H9 (cell line): ENCODE measurements at regions not wholly inside any gene's neighbourhood (a gene's known extent, or its start where the extent isn't known, plus 50 kb on each side); places are given as distances from the start of the nearest gene placed in this dataset.

ENCODE experiments used
- DNase-seq: peaks from one replicate; pipeline ENCODE4 v3.0.0-alpha.2; 2017
- H2AFZ ChIP-seq: one replicate; pipeline ENCODE4 v1.6.1; 2013; ENCODE audit warnings: mild to moderate bottlenecking, low read length, control low read depth, moderate library complexity
- H2AK5ac ChIP-seq: 2 replicates; pipeline ENCODE4 v1.6.1; 2013; ENCODE audit warnings: low read length, control low read depth, mixed read lengths; ENCODE audit not compliant: insufficient read length
- H2BK120ac ChIP-seq: one replicate; pipeline ENCODE4 v1.6.1; 2013; ENCODE audit warnings: low read depth, mild to moderate bottlenecking, low read length, control low read depth, inconsistent platforms; ENCODE audit not compliant: poor library complexity, severe bottlenecking
- H2BK12ac ChIP-seq: 2 replicates; pipeline ENCODE4 v1.6.1; 2013; ENCODE audit warnings: low read length, control low read depth, mixed read lengths, low read depth; ENCODE audit not compliant: insufficient read length
- H2BK15ac ChIP-seq: 2 replicates; pipeline ENCODE4 v1.6.1; 2013; ENCODE audit warnings: low read depth, low read length, control low read depth
- H2BK20ac ChIP-seq: one replicate; pipeline ENCODE4 v1.6.1; 2013; ENCODE audit warnings: low read depth, mild to moderate bottlenecking, low read length, control low read depth, inconsistent platforms; ENCODE audit not compliant: poor library complexity, severe bottlenecking
- H2BK5ac ChIP-seq: 2 replicates; pipeline ENCODE4 v1.6.1; 2013; ENCODE audit warnings: low read length, control low read depth, mixed read lengths; ENCODE audit not compliant: insufficient read length
- H3K14ac ChIP-seq: 2 replicates; pipeline ENCODE4 v1.6.1; 2013; ENCODE audit warnings: low read length, control low read depth; ENCODE audit not compliant: insufficient read depth
- H3K18ac ChIP-seq: 2 replicates; pipeline ENCODE4 v1.6.1; 2013; ENCODE audit warnings: low read depth, mild to moderate bottlenecking, mixed read lengths, low read length, control low read depth; ENCODE audit not compliant: insufficient read length
- H3K23ac ChIP-seq: 2 replicates; pipeline ENCODE4 v1.6.1; 2013; ENCODE audit warnings: low read length, control low read depth, mixed read lengths, low read depth; ENCODE audit not compliant: insufficient read length
- H3K23me2 ChIP-seq: 2 replicates; pipeline ENCODE4 v1.6.1; 2013; ENCODE audit warnings: low read depth, mild to moderate bottlenecking, mixed read lengths, low read length, control low read depth; ENCODE audit not compliant: insufficient read length, poor library complexity, severe bottlenecking
- H3K27ac ChIP-seq: 2 replicates; pipeline ENCODE4 v1.5.1; 2013; ENCODE audit warnings: low read length, control low read depth, mixed read lengths, low read depth; ENCODE audit not compliant: insufficient read length
- H3K27me3 ChIP-seq: 2 replicates; pipeline ENCODE4 v1.6.1; 2013; ENCODE audit warnings: low read length, control low read depth, inconsistent platforms; ENCODE audit not compliant: insufficient read depth
- H3K4ac ChIP-seq: 2 replicates; pipeline ENCODE4 v1.6.1; 2013; ENCODE audit warnings: low read depth, mild to moderate bottlenecking, control low read depth, inconsistent platforms, low read length, moderate library complexity
- H3K4me1 ChIP-seq: 2 replicates; pipeline ENCODE4 v1.6.1; 2013; ENCODE audit warnings: low read length, control low read depth, inconsistent platforms; ENCODE audit not compliant: insufficient read depth
- H3K4me2 ChIP-seq: 2 replicates; pipeline ENCODE4 v1.6.1; 2013; ENCODE audit warnings: low read length, control low read depth, mixed read lengths; ENCODE audit not compliant: insufficient read length, insufficient read depth
- H3K56ac ChIP-seq: 2 replicates; pipeline ENCODE4 v1.6.1; 2013; ENCODE audit warnings: low read depth, mild to moderate bottlenecking, mixed read lengths, low read length, control low read depth; ENCODE audit not compliant: insufficient read length
- H3K79me1 ChIP-seq: 2 replicates; pipeline ENCODE4 v1.6.1; 2013; ENCODE audit warnings: low read depth, mild to moderate bottlenecking, moderate library complexity, low read length, control low read depth, inconsistent platforms; ENCODE audit not compliant: insufficient read depth, poor library complexity, severe bottlenecking
- H3K79me2 ChIP-seq: 2 replicates; pipeline ENCODE4 v1.6.1; 2013; ENCODE audit warnings: low read length, control low read depth, inconsistent platforms; ENCODE audit not compliant: insufficient read depth
- H3K9ac ChIP-seq: 2 replicates; pipeline ENCODE4 v1.6.1; 2013; ENCODE audit warnings: low read length, control low read depth, mixed read lengths; ENCODE audit not compliant: insufficient read length; ENCODE audit errors: extremely low read depth
- H3K9me3 ChIP-seq: one replicate; pipeline ENCODE4 v1.6.1; 2013; ENCODE audit warnings: low read depth, low read length, inconsistent platforms; ENCODE audit not compliant: control insufficient read depth
- H3T11ph ChIP-seq: one replicate; pipeline ENCODE4 v1.6.1; 2013; ENCODE audit warnings: mild to moderate bottlenecking, low read length, control low read depth, inconsistent platforms
- H4K20me1 ChIP-seq: one replicate; pipeline ENCODE4 v1.6.1; 2013; ENCODE audit not compliant: control insufficient read depth, insufficient read length, insufficient read depth
- H4K5ac ChIP-seq: 2 replicates; pipeline ENCODE4 v1.6.1; 2013; ENCODE audit warnings: low read depth, mild to moderate bottlenecking, mixed read lengths, low read length, control low read depth; ENCODE audit not compliant: insufficient read length
- H4K8ac ChIP-seq: replicated peaks from 2 replicates; pipeline ENCODE4 v1.6.1; 2013; ENCODE audit warnings: low read length, control low read depth, mixed read lengths, low read depth; ENCODE audit not compliant: insufficient read length
- H4K91ac ChIP-seq: 2 replicates; pipeline ENCODE4 v1.6.1; 2013; ENCODE audit warnings: low read depth, mild to moderate bottlenecking, moderate library complexity, mixed read lengths, low read length, control low read depth; ENCODE audit not compliant: insufficient read length
- H3K27ac Mint-ChIP-seq, 3 experiments: 2 replicates in 2 of 3; 3 replicates in 1 of 3; pipeline ENCODE4 v1.8.0; 2020 to 2021; ENCODE audit warnings: mixed read lengths in 3 of 3, mild to moderate bottlenecking in 1 of 3, moderate library complexity in 1 of 3
- H3K27me3 Mint-ChIP-seq: 2 replicates; pipeline ENCODE4 v1.8.0; 2021; ENCODE audit warnings: low read depth, mild to moderate bottlenecking, moderate library complexity, mixed read lengths
- H3K36me3 Mint-ChIP-seq, 3 experiments: 2 replicates in 2 of 3; 3 replicates in 1 of 3; pipeline ENCODE4 v1.8.0; 2020 to 2021; ENCODE audit warnings: low read depth in 3 of 3, mixed read lengths in 3 of 3; ENCODE audit not compliant: insufficient read depth in 1 of 3
- H3K4me1 Mint-ChIP-seq, 2 experiments: 2 replicates each; pipeline ENCODE4 v1.8.0; 2020; ENCODE audit warnings: mixed read lengths in 2 of 2
- H3K4me3 Mint-ChIP-seq, 2 experiments: 2 replicates in 1 of 2; 3 replicates in 1 of 2; pipeline ENCODE4 v1.8.0; 2020 to 2021; ENCODE audit warnings: mild to moderate bottlenecking in 2 of 2, mixed read lengths in 2 of 2, moderate library complexity in 1 of 2
- H3K9me3 Mint-ChIP-seq, 2 experiments: 2 replicates in 1 of 2; 3 replicates in 1 of 2; pipeline ENCODE4 v1.8.0; 2020; ENCODE audit warnings: mild to moderate bottlenecking in 2 of 2, mixed read lengths in 2 of 2, moderate library complexity in 1 of 2
- WGBS: extraction: QIAGEN DNeasy Blood & Tissue Kit; methylation state at CpG from one replicate; pipeline ENCODE4 v1.1.7; 2013; ENCODE audit warnings: missing lambda C conversion rate, low lambda C conversion rate, mixed read lengths; ENCODE audit not compliant: insufficient read length; ENCODE audit errors: extremely low coverage; 5-methylcytosine and 5-hydroxymethylcytosine counted together
- TF ChIP-seq, protein P1 (sequence below): fragments of 200-600 bp; sonication (generic); conservative IDR thresholded peaks from 3 replicates; pipeline ENCODE4 v1.8.0; 2021; ENCODE audit warnings: antibody characterized with exemption, mild to moderate bottlenecking

DNA sequence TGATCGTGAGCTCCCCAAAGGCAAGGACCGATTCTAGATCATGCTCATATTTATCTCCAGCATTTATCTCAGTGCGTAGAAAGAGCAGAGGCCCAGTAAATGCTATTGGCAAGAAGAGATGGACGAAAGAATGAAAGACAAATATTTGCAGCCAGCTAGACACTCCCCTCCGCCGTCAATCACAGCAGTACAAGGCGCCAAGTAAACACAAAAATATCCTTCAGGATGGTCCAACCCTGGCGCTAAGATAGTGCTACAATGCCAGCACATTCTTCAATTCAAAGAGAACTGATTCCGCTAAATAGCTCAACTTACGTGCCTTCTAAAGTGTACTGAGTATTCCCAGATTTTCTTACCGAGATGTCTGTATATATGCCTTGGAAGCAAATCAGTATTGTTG lies 114.5 kb downstream of the DDX53 start:
- TF ChIP-seq, protein P1, sequence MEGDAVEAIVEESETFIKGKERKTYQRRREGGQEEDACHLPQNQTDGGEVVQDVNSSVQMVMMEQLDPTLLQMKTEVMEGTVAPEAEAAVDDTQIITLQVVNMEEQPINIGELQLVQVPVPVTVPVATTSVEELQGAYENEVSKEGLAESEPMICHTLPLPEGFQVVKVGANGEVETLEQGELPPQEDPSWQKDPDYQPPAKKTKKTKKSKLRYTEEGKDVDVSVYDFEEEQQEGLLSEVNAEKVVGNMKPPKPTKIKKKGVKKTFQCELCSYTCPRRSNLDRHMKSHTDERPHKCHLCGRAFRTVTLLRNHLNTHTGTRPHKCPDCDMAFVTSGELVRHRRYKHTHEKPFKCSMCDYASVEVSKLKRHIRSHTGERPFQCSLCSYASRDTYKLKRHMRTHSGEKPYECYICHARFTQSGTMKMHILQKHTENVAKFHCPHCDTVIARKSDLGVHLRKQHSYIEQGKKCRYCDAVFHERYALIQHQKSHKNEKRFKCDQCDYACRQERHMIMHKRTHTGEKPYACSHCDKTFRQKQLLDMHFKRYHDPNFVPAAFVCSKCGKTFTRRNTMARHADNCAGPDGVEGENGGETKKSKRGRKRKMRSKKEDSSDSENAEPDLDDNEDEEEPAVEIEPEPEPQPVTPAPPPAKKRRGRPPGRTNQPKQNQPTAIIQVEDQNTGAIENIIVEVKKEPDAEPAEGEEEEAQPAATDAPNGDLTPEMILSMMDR: no peak
- H4K8ac ChIP-seq: no peak overlapping the region
- H3K79me1 ChIP-seq: no peaks in the 10 kb centered on the region
- no peak overlapping the region for H3K14ac ChIP-seq
- no peak overlapping the region for H2BK20ac ChIP-seq
- H3K56ac ChIP-seq: no peak overlapping the region
- H3K79me2 ChIP-seq: no peaks in the 10 kb centered on the region
- Mint-ChIP-seq H3K4me1 (peaks cover 11% of the 10 kb centered on the region in 2 experiments), H3K36me3 (no peaks in the 10 kb centered on the region), H3K9me3 (peaks cover 0 to 13% of the 10 kb centered on the region in 2 experiments; a peak in 4 of 5 replicates), H3K27ac (no peak overlapping the region), H3K4me3 (no peak overlapping the region), H3K27me3 (no peaks in the 10 kb centered on the region)
- DNase-seq: no peak
- H3T11ph ChIP-seq: no peak overlapping the region
- no peak overlapping the region for H4K5ac ChIP-seq
- no peak overlapping the region for H2AK5ac ChIP-seq
- H3K9me3 ChIP-seq: no peaks in the 10 kb centered on the region
- H3K4me2 ChIP-seq: no peak overlapping the region
- H2BK15ac ChIP-seq: no peak overlapping the region
- H4K91ac ChIP-seq: no peak overlapping the region
- no peak overlapping the region for H3K9ac ChIP-seq
- H3K4ac ChIP-seq: no peak overlapping the region
- H3K27ac ChIP-seq: no peak overlapping the region
- no peak overlapping the region for H3K18ac ChIP-seq
- no CpG with 5 or more reads among the region's 11 CpGs for WGBS
- H2BK12ac ChIP-seq: no peak overlapping the region
- H4K20me1 ChIP-seq: no peaks in the 10 kb centered on the region
- H3K23me2 ChIP-seq: no peaks in the 10 kb centered on the region
- no peak overlapping the region for H2BK120ac ChIP-seq
- H3K4me1 ChIP-seq: no peaks in the 10 kb centered on the region
- H2BK5ac ChIP-seq: no peak overlapping the region
- H3K23ac ChIP-seq: no peak overlapping the region
- no peaks in the 10 kb centered on the region for H3K27me3 ChIP-seq
- no peak overlapping the region for H2AFZ ChIP-seq
